K562 (cell line): ENCODE measurements at regions not wholly inside any gene's neighbourhood (a gene's known extent, or its start where the extent isn't known, plus 50 kb on each side); places are given as distances from the start of the nearest gene placed in this dataset.

ENCODE experiments used
- ATAC-seq: fragments of 200-7000 bp; cut with Tn5 transposase; 3 replicates; pipeline ENCODE4 v1.9.1; 2020; ENCODE audit warnings: moderate library complexity
- BruUV-seq: library from RNA; stranded (reverse); fragments of 400-500 nt; replicated peaks from 2 replicates; lab custom pipeline; 2021; lab: Mats Ljungman, UMichigan
- CTCF ChIA-PET: fragments of 300-600 bp; formaldehyde crosslinking; extraction: SDS; loops from one replicate; lab custom pipeline; 2021; ENCODE audit warnings: low intra/inter-chr PET ratio; lab: Yijun Ruan, JAX
- POLR2A ChIA-PET: fragments of 300-600, 350-650 bp; sonication (Branson Sonifier 250); formaldehyde crosslinking; extraction: SDS; loops from one replicate; lab custom pipeline; 2021; ENCODE audit warnings: antibody characterized with exemption, inconsistent platforms; lab: Yijun Ruan, JAX
- DNase-seq, 4 experiments: peaks; one replicate each; pipeline versions ENCODE4 v3.0.0 to v3.0.0-alpha.2; 2011 to 2018; ENCODE audit warnings: low spot score in 3 of 4, mixed read lengths in 3 of 4; ENCODE audit errors: extremely low read depth in 1 of 4
- FAIRE-seq: peaks from 2 replicates; lab custom pipeline; 2011; peaks lifted over from hg19 to GRCh38; lab: Jason Lieb, UNC
- H2AFZ ChIP-seq: 2 replicates; pipeline ENCODE4 v1.6.0; 2011; ENCODE audit warnings: low read depth, low read length, control low read depth, inconsistent platforms
- H3K27ac ChIP-seq: fragments of 200-600 bp; 3 replicates; pipeline ENCODE4 v1.8.0; 2011; ENCODE audit warnings: low read depth, mild to moderate bottlenecking, control low read depth, inconsistent platforms, low read length, moderate library complexity, mixed read lengths; ENCODE audit errors: extremely low read depth
- H3K27me3 ChIP-seq, 2 experiments: fragments of 300-600 bp in 1 of 2; 2 replicates in 1 of 2; 3 replicates in 1 of 2; pipeline versions ENCODE4 v1.6.0 to v1.8.0; 2011; ENCODE audit warnings: inconsistent platforms in 2 of 2, low read length in 2 of 2, mild to moderate bottlenecking in 1 of 2, mixed read lengths in 1 of 2, moderate library complexity in 1 of 2; ENCODE audit not compliant: control insufficient read depth in 2 of 2, insufficient read depth in 2 of 2
- H3K36me3 ChIP-seq: fragments of 300-600 bp; 3 replicates; pipeline ENCODE4 v1.8.0; 2011; ENCODE audit warnings: mild to moderate bottlenecking, low read length, inconsistent platforms; ENCODE audit not compliant: control insufficient read depth, insufficient read depth
- H3K4me1 ChIP-seq, 2 experiments: fragments of 200-600 bp in 1 of 2; replicated peaks in 1 of 2; 2 replicates in 1 of 2; 3 replicates in 1 of 2; pipeline versions ENCODE4 v1.5.1 to v1.8.0; 2011; ENCODE audit warnings: inconsistent platforms in 2 of 2, low read length in 2 of 2, mild to moderate bottlenecking in 1 of 2, mixed read lengths in 1 of 2, moderate library complexity in 1 of 2; ENCODE audit not compliant: control insufficient read depth in 2 of 2, insufficient read depth in 2 of 2
- H3K4me2 ChIP-seq: 2 replicates; pipeline ENCODE4 v1.6.1; 2011; ENCODE audit warnings: low read length, control low read depth, inconsistent platforms, mixed read lengths; ENCODE audit not compliant: insufficient read depth
- H3K4me3 ChIP-seq: fragments of 200-600 bp; sonication (generic), shearing (Covaris generic); 2 replicates; pipeline ENCODE4 v1.5.1; 2016; ENCODE audit warnings: control low read depth, inconsistent platforms
- H3K79me2 ChIP-seq: fragments of 200-600 bp; 3 replicates; pipeline ENCODE4 v1.8.0; 2011; ENCODE audit warnings: low read length, inconsistent platforms; ENCODE audit not compliant: control insufficient read depth, insufficient read depth
- H3K9ac ChIP-seq, 2 experiments: 2 replicates each; pipeline versions ENCODE4 v1.6.0 to v1.6.1; 2011; ENCODE audit warnings: low read depth in 2 of 2, low read length in 2 of 2, control low read depth in 1 of 2, inconsistent platforms in 1 of 2, mild to moderate bottlenecking in 1 of 2, mixed read lengths in 1 of 2; ENCODE audit not compliant: insufficient read depth in 1 of 2
- H3K9me1 ChIP-seq: one replicate; pipeline ENCODE4 v1.6.0; 2011; ENCODE audit warnings: inconsistent platforms, mild to moderate bottlenecking, low read length, moderate library complexity; ENCODE audit not compliant: control insufficient read depth, insufficient read depth
- H3K9me3 ChIP-seq: replicated peaks from 2 replicates; pipeline ENCODE4 v1.5.1; 2011; ENCODE audit warnings: low read depth, low read length, inconsistent platforms; ENCODE audit not compliant: control insufficient read depth, insufficient read depth
- H4K20me1 ChIP-seq: replicated peaks from 2 replicates; pipeline ENCODE4 v1.6.1; 2011; ENCODE audit warnings: low read length, inconsistent platforms, mixed read lengths; ENCODE audit not compliant: control insufficient read depth, insufficient read depth
- ADNP ChIP-seq: fragments of 200-800 bp; sonication (Bioruptor generic); IDR thresholded peaks from 2 replicates; pipeline ENCODE4 v1.6.1; 2016; ENCODE audit warnings: missing genetic modification characterization, missing compliant biosample characterization
- CGGBP1 ChIP-seq: fragments of 250-450 bp; sonication (Bioruptor Pico); IDR thresholded peaks from 2 replicates; pipeline ENCODE4 v1.9.0; 2021; ENCODE audit warnings: mild to moderate bottlenecking
- MNT ChIP-seq, 2 experiments: fragments of 450-650 bp; conservative IDR thresholded peaks; 2 replicates each; pipeline ENCODE4 v1.6.1; 2017; ENCODE audit warnings: mild to moderate bottlenecking in 2 of 2, moderate library complexity in 2 of 2
- RBM22 ChIP-seq: fragments of 200-400 bp; formaldehyde crosslinking; IDR thresholded peaks from 2 replicates; pipeline ENCODE4 v1.6.1; 2018; ENCODE audit warnings: low read length, low read depth; ENCODE audit not compliant: poor library complexity, severe bottlenecking
- ZFP36 ChIP-seq: fragments of 150-350 bp; IDR thresholded peaks from 2 replicates; pipeline ENCODE4 v1.6.1; 2018; ENCODE audit warnings: low read length, low read depth; ENCODE audit not compliant: partially characterized antibody
- ZFX ChIP-seq: sonication (generic); formaldehyde crosslinking; IDR thresholded peaks from 2 replicates; pipeline ENCODE4 v1.8.0; 2022; ENCODE audit warnings: mild to moderate bottlenecking, missing genetic modification reagents, moderate library complexity
- ZNF444 ChIP-seq: fragments of 250-450 bp; sonication (Bioruptor Pico); IDR thresholded peaks from 2 replicates; pipeline ENCODE4 v1.4.0; 2020; ENCODE audit warnings: mild to moderate bottlenecking, moderate library complexity
- ZNF512 ChIP-seq: IDR thresholded peaks from 2 replicates; pipeline ENCODE4 v1.6.1; 2016; ENCODE audit warnings: missing genetic modification characterization, missing compliant biosample characterization
- WGBS: fragments of 100-300 bp; shearing (Covaris generic); methylation state at CpG from one replicate; pipeline ENCODE4 v1.1.6; 2016; ENCODE audit warnings: low coverage, mixed read lengths; ENCODE audit not compliant: insufficient coverage; ENCODE audit errors: missing lambda C conversion rate; 5-methylcytosine and 5-hydroxymethylcytosine counted together
- in situ Hi-C: fragments of 300-500 bp; cut with MboI; formaldehyde crosslinking; loops from 4 replicates; pipeline ENCODE4 v1.15.0; 2018; ENCODE audit warnings: inconsistent platforms, mixed read lengths
- intact Hi-C: fragments of 100-400 bp; cut with micrococcal nuclease; formaldehyde crosslinking; loops from 2 replicates; pipeline ENCODE4 v1.14.2; 2022
- TF ChIP-seq, protein P1 (sequence below): sonication (generic); formaldehyde crosslinking; IDR thresholded peaks from 2 replicates; pipeline ENCODE4 v1.9.0; 2022; ENCODE audit warnings: mild to moderate bottlenecking, missing genetic modification reagents
- TF ChIP-seq, protein P2 (sequence below): fragments of 250-450 bp; sonication (Bioruptor Pico); IDR thresholded peaks from 2 replicates; pipeline ENCODE4 v1.8.0; 2021; ENCODE audit warnings: mild to moderate bottlenecking, moderate library complexity

DNA sequence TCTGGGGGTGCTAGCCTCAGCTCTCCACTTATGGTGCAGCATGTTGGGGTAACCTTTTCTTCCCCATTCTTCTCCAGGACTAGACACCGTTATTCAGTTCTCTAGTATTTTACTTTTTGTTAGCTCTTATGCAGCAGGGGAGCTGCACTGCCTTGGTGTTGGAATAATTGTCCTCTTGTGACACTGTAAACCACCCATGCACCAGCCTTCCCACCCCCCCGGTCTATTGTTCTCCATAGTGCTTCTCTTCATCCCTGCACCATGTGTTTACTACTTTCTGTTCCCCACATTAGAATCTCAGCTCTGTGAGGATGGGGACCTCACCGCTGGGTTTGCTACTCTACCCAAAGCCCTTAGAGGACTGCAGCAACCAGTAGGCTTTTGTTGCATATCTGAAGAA, 230.7 kb downstream of the RPS24 start:
- H3K9me1 ChIP-seq, result no peaks in the 10 kb centered on the region
- no peak overlapping the region for H3K4me2 ChIP-seq
- WGBS, result 0% methylated on average over 3 of the region's 3 CpGs
- H3K9ac ChIP-seq, result no peak overlapping the region
- no peak overlapping the region for H3K27ac ChIP-seq
- H3K27me3 ChIP-seq, result peaks cover 3 to 39% of the 10 kb centered on the region in 2 experiments; a peak in 3 of 5 replicates
- H4K20me1 ChIP-seq, result no peaks in the 10 kb centered on the region; the same call in 1 of the 2 replicates
- intact Hi-C loops, result no loop called here
- CTCF ChIA-PET, result no interaction called here
- H3K79me2 ChIP-seq, result no peaks in the 10 kb centered on the region
- no peaks in the 10 kb centered on the region for H3K36me3 ChIP-seq
- no TSS peak for BruUV-seq
- no peak overlapping the region for H3K4me3 ChIP-seq
- no peak for ATAC-seq
- in situ Hi-C loops, result no loop called here
- TF ChIP-seq, protein P1, sequence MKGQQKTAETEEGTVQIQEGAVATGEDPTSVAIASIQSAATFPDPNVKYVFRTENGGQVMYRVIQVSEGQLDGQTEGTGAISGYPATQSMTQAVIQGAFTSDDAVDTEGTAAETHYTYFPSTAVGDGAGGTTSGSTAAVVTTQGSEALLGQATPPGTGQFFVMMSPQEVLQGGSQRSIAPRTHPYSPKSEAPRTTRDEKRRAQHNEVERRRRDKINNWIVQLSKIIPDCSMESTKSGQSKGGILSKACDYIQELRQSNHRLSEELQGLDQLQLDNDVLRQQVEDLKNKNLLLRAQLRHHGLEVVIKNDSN (CRISPR knock-in tag), result no peak
- TF ChIP-seq ZNF512 (tag) (no peak), ZFX (CRISPR knock-in tag) (no peak), ZFP36 (no peak), RBM22 (no peak), CGGBP1 (CRISPR knock-in tag) (no peak), MNT (conservative IDR thresholded peaks at IDR 0.05) (no peak), ZNF444 (CRISPR knock-in tag) (no peak), ADNP (tag) (no peak)
- TF ChIP-seq, protein P2, sequence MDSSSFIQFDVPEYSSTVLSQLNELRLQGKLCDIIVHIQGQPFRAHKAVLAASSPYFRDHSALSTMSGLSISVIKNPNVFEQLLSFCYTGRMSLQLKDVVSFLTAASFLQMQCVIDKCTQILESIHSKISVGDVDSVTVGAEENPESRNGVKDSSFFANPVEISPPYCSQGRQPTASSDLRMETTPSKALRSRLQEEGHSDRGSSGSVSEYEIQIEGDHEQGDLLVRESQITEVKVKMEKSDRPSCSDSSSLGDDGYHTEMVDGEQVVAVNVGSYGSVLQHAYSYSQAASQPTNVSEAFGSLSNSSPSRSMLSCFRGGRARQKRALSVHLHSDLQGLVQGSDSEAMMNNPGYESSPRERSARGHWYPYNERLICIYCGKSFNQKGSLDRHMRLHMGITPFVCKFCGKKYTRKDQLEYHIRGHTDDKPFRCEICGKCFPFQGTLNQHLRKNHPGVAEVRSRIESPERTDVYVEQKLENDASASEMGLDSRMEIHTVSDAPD (CRISPR knock-in tag), result no peak
- TF ChIP-seq, all 486 proteins: peak for 0
- FAIRE-seq (no peak), DNase-seq (no peak)
- Histone ChIP-seq H3K9me3 (no peaks in the 10 kb centered on the region), H3K4me1 (no peaks in the 10 kb centered on the region), H2AFZ (no peak overlapping the region)
- POLR2A ChIA-PET, result no interaction called here
